NCI-H446 treated with DMSO at 0.1 percent for 48 hours (cell line): ENCODE measurements at regions not wholly inside any gene's neighbourhood (a gene's known extent, or its start where the extent isn't known, plus 50 kb on each side); places are given as distances from the start of the nearest gene placed in this dataset.
A peak's percentile ranks its signal among the peaks of the same experiment; 100 is the strongest.

Experiments
- DNase-seq: peaks from one replicate; lab custom pipeline; 2025; lab: John Stamatoyannopoulos, UW

- DNase-seq: no peak
These were observed 167.9 kb downstream of the KLF12 start for GRCh38 chr13:73966331-73966730.

DNA sequence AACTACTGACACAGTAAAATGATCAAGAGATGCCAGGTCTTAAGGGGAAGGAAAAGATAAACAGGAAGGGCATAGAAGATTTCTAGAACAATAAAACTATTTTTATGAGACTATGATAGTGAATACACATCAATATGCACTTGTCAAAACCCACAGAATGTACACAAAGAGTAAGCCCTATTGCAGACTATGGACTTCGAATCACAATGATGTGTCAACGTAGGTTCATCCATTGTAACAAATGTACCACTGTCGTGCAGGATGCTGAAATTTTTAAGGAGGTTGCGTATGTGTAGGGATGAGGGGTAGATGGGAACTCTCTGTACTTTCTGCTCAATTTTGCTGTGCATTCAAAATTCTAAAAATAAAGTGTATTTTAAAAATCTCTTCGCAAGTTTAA lies 171.9 kb downstream of the KLF12 start:
- no peak for DNase-seq

DNA sequence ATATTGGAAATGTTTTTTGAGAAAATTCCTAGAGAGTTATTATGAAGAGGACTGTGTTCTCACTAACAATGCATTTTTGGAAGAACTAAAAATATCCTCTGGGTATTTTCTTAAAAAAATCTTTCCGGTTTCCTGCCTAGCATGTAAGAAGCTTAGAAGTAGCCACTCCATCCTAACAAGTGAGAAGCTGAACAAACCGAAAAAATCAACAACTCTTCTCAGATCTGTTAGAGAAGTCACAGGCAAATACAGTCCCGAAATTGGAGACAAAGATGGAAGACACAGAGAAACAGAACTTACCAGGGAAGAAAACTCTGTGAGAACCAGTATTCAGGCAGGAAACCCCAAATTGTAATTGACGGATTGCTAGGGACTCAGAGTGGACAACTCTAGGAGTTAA lies 173.0 kb downstream of the KLF12 start:
- no peak for DNase-seq

DNA sequence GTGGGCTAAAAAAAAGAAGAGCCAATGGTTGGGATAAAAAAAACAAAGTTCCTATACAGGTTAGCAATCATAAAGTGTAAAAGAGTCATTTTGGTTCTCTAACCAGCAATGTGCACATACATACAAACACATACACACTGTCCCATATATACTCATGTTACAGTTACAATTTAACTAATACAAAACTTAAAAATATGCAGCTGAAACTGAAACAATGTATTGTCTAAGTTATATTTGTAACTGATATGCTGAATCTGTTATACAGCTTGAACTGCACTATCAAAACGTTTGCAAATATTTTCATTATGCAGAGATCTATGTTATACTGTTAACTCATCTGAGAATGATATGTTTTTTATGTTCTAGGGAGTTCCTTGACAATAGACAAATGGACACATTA lies 173.7 kb downstream of the KLF12 start:
- no peak for DNase-seq

DNA sequence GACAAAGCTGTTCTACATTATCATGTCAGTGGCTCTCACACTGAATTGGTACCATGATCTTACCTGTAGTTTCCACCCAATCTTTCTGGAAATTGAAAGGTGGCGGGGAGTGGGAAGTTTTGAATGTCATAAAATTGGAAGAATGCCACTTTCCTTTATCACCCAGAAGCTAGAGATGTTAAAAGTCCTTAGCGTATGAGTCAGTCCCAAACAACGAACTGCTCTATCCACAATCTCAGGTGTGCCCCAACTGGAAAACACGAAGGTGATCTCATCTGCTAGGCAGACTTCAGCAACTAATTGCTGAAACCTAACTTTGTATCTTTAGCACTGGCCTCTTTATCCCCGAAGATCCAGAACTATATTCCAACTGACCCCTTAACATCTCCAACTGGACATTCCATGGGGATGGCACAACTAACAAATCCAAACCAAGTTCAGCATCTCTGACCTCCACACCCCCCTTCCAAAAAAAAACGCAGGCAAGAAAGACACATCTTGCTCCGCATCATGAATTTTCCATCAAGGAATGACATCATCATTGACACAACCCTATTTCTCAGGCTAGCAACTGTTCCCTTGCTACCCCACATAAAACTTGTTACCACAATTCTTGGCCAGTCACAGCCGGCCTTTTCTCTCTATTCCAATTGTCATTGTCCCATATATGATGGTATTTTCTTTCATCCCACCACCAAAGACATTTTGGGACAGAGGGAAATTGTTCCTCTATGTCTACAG lies 175.4 kb downstream of the KLF12 start:
- no peak for DNase-seq

GRCh38 chr13:73957889-73958288 lies 176.3 kb downstream of the KLF12 start:
- DNase-seq: no peak

DNA sequence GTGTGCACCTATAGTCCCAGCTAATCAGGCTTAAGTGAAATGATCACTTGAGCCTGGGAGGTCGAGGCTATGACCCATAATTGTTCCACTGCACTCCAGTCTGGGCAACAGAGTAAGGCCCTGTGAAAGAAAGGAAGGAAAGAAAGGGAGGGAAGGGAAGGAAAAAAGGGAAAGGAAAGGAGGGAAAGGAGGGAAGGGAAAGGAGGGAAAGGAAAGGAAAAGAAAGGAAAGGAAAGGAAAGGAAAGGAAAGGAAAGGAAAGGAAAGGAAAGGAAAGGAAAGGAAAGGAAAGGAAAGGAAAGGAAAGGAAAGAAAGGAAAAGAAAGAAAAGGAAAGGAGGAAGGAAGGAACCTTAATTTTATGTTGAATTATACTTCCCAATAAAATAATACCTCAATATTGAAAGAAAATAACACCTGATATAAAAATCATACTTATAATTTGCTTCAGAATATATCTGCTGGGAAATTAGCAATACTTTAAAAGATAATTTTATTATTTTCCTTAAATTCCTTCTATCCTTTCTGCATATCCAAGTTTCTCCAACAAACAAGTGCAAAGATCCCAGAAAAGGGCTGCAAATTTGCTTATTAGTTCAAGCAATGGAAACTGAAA lies 177.3 kb downstream of the KLF12 start:
- DNase-seq: no peak

GRCh38 chr13:73955977-73956500 lies 178.2 kb downstream of the KLF12 start:
- DNase-seq: no peak

DNA sequence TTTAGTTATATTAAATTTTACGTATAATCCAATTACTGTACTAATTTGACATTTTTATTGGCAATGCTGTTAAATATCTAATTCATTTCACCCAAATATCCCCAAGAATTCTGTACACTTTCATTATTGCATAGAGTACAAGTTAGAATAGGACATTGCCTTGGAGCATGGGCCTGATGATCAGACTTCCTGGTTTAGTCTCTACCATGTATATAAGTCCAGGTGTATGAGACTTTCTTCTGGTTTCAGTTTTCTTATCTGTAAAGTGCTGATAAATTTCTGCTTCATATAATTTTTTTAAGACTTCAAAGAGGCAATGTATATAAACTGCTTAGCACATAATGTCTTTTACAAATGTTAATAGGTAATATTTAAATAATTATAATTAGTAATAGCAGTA lies 179.4 kb downstream of the KLF12 start:
- DNase-seq: no peak

GRCh38 chr13:73952648-73953047 lies 181.6 kb downstream of the KLF12 start:
- DNase-seq: no peak

GRCh38 chr13:73948848-73949529 lies 185.2 kb downstream of the KLF12 start:
- no peak for DNase-seq

- DNase-seq: peak; percentile 3
These were observed 188.3 kb downstream of the KLF12 start for GRCh38 chr13:73945871-73946270.

DNA sequence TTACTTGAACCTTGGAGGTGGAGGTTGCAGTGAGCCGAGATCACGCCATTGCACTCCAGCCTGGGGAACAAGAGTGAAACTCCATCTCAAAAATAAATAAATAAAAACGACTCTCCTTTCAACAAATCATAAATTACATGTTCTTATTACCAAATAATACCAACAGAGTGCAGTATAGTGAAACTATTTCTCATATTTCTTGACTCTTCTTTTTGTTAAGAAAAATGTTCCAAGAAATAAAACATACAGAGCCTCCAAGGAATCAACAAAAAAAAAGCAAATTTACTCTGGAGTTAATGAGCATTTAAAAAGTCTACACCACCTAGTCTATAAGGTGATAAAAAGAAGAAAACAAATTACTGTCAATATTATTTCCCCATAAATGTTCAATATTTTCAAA lies 188.8 kb downstream of the KLF12 start:
- no peak for DNase-seq

- DNase-seq: no peak
These were observed 190.3 kb downstream of the KLF12 start for GRCh38 chr13:73943965-73944233.

DNA sequence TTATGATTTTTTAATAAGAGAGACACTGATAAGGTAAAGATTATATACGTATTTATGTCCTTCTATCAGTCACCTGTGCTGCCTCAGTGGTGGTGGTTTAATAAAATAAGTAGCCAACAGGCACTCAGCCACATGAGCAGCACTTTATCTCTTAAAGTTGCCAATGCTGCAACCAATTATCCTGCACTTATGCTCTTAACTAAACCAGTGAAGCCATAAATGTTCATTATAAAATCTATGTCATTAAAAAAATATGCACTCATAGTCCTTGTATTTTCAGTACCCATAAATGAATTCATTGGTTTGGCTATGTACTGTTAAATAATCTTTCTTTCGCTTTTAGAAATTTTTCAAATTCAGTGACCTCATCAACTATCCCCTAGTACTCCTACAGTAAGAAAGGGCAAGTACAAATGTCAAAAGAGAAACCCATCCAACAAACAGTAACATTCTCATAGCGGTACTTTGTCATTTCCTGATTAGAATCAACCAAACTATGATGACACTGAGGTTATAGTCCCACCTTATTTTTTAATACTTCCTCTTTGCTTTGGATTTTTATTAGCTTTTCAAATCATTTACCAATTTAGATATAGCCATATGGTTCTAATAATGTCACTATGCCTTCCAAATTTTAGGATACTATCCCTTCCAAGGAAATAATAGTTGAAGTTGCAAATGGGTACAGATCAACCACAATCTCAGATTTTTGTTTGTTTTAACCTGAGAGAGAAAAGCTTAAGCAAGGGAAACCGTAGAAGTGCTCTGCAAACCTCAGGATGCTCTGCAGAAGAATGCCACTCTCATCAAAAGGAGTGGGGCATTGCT lies 190.9 kb downstream of the KLF12 start:
- no peak for DNase-seq

GRCh38 chr13:73941752-73942151 lies 192.5 kb downstream of the KLF12 start:
- no peak for DNase-seq

- no peak for DNase-seq
These were observed 194.1 kb downstream of the KLF12 start for GRCh38 chr13:73940098-73940497.

DNA sequence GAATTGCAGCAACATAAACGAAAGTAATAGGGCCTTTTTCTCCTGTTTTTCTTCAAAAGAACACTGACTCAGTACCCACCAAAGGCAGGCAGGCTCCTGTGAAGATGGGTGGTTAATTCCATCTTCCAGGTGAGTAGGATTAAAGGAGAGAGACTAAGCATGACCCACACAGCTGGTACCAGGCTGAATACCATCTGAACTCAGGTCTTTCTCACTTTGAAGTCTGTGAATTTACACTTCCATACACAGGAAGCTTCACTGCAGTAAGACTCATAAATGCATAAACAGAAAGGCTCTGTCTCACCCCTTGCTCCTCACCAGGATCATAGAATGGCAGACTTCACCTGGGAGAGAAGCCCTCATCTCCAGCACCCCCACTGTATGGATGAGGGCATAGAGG lies 194.6 kb downstream of the KLF12 start:
- DNase-seq: no peak

GRCh38 chr13:73939071-73939380 lies 195.2 kb downstream of the KLF12 start:
- DNase-seq: no peak

- no peak for DNase-seq
These were observed 195.7 kb downstream of the KLF12 start for GRCh38 chr13:73938372-73939070.

DNA sequence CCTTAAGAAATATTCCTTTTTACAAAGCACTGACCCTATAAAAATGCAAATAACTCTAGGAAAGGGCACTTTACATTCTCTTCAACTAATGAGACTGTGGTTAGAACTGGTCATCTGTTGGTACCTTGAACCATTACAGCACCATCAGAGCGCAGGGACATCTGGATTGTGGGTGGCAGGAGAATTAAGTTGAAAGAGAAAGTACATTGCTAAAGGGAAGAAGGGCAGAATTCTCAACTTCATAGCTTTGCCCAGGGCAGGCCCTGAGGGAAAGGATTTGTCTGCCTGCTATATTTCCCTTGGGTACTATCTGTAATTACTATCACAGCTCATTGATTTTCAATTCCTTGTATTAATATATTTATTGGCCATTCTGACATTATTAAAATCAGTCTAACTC lies 196.8 kb downstream of the KLF12 start:
- DNase-seq: no peak

GRCh38 chr13:73935991-73936390 lies 198.2 kb downstream of the KLF12 start:
- no peak for DNase-seq
